IPS DF 6.9 (cell line): ENCODE measurements at regions not wholly inside any gene's neighbourhood (a gene's known extent, or its start where the extent isn't known, plus 50 kb on each side); places are given as distances from the start of the nearest gene placed in this dataset.
"Not testable (repeated sequence)": the region's sequence is repeated elsewhere in the genome, so short reads cannot be mapped to it uniquely, and the experiment has no call there.

Experiments
- DNase-seq: peaks from one replicate; pipeline ENCODE4 v3.0.0-alpha.2; 2013; ENCODE audit warnings: low read depth, low spot score
- H3K27ac ChIP-seq: one replicate; pipeline ENCODE4 v1.5.1; 2013; ENCODE audit warnings: low read length, control low read depth
- H3K27me3 ChIP-seq: 2 replicates; pipeline ENCODE4 v1.6.1; 2013; ENCODE audit warnings: mild to moderate bottlenecking, low read length; ENCODE audit not compliant: control insufficient read depth, insufficient read depth
- H3K36me3 ChIP-seq: 2 replicates; pipeline ENCODE4 v1.6.1; 2013; ENCODE audit warnings: low read length; ENCODE audit not compliant: control insufficient read depth, insufficient read depth
- H3K4me1 ChIP-seq: 2 replicates; pipeline ENCODE4 v1.6.1; 2013; ENCODE audit warnings: low read length; ENCODE audit not compliant: control insufficient read depth, insufficient read depth
- H3K4me3 ChIP-seq: 2 replicates; pipeline ENCODE4 v1.5.1; 2013; ENCODE audit warnings: mild to moderate bottlenecking, low read length
- H3K9me3 ChIP-seq: 2 replicates; pipeline ENCODE4 v1.6.1; 2013; ENCODE audit warnings: low read length, inconsistent platforms; ENCODE audit not compliant: control insufficient read depth, insufficient read depth
- WGBS: extraction: QIAGEN DNeasy Blood & Tissue Kit; methylation state at CpG from one replicate; pipeline ENCODE4 v1.1.7; 2013; ENCODE audit warnings: mixed read lengths, missing lambda C conversion rate; ENCODE audit not compliant: insufficient read length, insufficient coverage; 5-methylcytosine and 5-hydroxymethylcytosine counted together

DNA sequence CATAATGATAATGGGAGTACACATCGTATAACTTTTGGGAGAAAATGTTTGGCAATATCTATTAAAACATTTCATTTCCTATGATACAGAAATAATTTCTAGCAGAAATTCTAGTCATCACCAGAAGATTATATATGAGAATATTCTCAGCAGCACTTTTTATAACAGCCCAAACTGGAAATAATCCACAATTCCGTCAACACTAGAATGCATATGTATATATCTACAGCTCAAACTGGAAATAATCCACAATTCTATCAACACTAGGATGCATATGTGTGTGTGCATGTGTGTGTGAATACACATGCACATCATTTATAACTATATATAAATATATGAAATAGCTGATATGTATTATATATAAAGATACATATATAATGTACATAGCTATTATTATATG is 408.0 kb upstream of the KLHL1 start:
- no peaks in the 10 kb centered on the region for H3K27me3 ChIP-seq
- no peak overlapping the region for H3K4me3 ChIP-seq
- no peak overlapping the region for H3K27ac ChIP-seq
- no peak for DNase-seq
- H3K4me1 ChIP-seq = no peaks in the 10 kb centered on the region
- WGBS = no CpG with 5 or more reads among the region's 2 CpGs
- no peaks in the 10 kb centered on the region for H3K36me3 ChIP-seq
- H3K9me3 ChIP-seq = no peaks in the 10 kb centered on the region

DNA sequence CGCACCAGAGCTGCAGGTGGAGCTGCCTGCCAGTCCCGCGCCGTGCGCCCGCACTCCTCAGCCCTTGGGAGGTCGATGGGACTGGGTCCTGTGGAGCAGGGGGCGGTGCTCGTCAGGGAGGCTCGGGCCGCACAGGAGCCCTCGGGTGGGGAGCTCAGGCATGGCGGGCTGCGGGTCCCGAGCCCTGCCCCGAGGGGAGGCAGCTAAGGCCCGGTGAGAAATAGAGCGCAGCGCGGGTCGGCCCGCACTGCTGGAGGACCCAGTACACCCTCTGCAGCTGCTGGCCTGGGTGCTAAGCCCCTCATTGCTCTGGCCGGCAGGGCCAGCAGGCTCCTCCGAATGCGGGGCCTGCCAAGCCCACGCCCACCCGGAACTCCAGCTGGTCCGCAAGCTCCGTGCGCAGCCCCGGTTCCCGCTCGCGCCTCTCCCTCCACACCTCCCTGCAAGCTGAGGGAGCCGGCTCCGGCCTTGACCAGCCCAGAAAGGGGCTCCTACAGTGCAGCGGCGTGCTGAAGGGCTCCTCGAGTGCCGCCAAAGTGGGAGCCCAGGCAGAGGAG is 403.7 kb upstream of the KLHL1 start:
- H3K27ac ChIP-seq, DNase-seq, H3K4me3 ChIP-seq, H3K36me3 ChIP-seq, H3K9me3 ChIP-seq, H3K27me3 ChIP-seq, H3K4me1 ChIP-seq: not testable (repeated sequence)
- no CpG with 5 or more reads among the region's 40 CpGs for WGBS

DNA sequence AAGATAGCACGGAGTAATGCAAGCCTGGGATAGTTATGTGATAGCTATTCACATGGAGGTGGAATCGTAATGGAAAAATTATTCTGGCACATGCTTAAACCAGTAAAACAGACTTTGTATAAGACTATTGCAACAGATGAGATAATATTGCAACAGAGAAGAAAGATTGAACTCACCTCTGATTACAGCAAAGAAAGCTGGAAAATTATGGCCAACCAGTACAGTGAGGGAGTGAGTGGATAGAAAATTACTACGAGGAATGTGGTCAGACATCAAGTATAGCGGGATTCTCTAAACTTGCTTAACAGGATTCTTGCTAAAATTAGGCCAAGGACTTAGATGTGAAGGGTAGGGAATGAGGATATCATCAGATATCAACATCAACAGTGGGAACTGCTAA is 397.6 kb upstream of the KLHL1 start:
- H3K4me1 ChIP-seq = no peaks in the 10 kb centered on the region
- no peak for DNase-seq
- no CpG with 5 or more reads among the region's 4 CpGs for WGBS
- no peak overlapping the region for H3K27ac ChIP-seq
- no peak overlapping the region for H3K4me3 ChIP-seq
- no peaks in the 10 kb centered on the region for H3K36me3 ChIP-seq
- no peaks in the 10 kb centered on the region for H3K9me3 ChIP-seq
- H3K27me3 ChIP-seq = no peaks in the 10 kb centered on the region

DNA sequence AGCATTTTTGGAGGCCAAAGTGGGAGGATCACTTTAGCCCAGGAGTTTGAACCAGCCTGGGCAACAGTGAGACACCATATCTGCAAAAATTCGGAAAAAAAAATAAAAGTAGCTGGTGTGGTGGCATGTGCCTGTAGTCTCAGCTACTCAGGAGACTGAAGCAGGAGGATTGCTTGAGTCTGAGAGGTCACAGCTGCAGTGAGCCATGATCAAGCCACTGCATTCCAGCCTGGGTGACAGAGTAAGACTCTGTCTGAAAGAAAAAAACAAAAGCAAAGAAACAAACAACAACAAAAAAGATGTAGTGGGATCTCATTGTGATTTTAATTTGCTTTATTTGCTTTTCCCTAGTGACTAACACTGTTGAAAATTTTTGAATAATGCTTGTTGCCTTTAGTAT is 394.7 kb upstream of the KLHL1 start:
- H3K27ac ChIP-seq = no peak overlapping the region
- no peaks in the 10 kb centered on the region for H3K4me1 ChIP-seq
- H3K36me3 ChIP-seq = no peaks in the 10 kb centered on the region
- H3K9me3 ChIP-seq = no peaks in the 10 kb centered on the region
- H3K27me3 ChIP-seq = no peaks in the 10 kb centered on the region
- DNase-seq = no peak
- no peak overlapping the region for H3K4me3 ChIP-seq
- WGBS = no CpG with 5 or more reads among the region's 1 CpG

DNA sequence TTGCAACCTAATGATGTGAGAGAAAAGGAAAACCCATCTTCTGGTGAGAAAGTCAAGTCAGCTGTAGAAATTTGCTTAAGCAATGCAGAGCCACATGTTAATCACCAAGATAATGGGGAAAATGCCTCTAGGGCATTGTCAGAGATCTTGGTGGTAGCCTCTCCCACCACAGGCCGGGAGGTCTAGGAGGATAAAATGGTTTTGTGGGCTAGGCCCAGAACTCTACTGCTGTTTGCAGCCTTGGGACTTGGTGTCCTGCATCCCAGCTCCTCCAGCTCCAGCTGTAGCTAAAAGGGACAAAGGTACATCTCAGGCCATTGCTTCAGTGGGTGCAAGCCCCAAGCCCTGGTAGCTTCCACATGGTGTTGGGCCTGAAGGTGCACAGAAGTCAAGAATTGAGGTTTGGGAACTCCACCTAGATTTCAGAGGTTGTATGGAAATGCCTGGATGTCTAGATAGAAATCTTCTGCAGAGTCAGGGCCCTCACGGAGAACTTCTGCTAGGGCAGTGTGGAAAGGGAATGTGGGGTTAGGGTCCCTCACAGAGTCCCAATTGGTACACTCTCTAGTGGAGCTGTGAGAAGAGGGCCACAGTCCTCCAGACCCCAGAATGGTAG is 382.2 kb upstream of the KLHL1 start:
- no peak overlapping the region for H3K4me3 ChIP-seq
- DNase-seq = no peak

DNA sequence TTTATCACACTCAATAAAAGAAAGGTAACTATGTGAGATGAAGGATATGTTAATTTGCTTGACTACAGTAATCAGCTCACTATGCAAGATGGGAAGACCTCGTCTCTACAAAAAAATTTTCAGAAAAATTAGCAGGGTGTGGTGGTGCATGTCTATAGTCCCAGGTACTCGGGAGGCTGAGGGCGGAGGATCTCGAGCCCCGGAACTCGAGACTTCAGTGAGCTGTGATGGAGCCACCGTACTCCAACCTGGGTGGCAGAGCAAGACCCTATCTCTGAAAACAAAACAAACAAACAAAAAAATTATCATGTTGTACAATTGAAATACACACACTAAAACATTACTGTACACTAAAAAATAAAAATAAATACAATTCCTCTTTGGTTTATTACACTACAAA is 376.7 kb upstream of the KLHL1 start:
- Histone ChIP-seq H3K9me3 (no peaks in the 10 kb centered on the region), H3K27me3 (no peaks in the 10 kb centered on the region), H3K36me3 (no peaks in the 10 kb centered on the region), H3K27ac (no peak overlapping the region), H3K4me1 (no peaks in the 10 kb centered on the region), H3K4me3 (no peak overlapping the region)
- no peak for DNase-seq
- WGBS = no CpG with 5 or more reads among the region's 7 CpGs

More for the DNA sequence above, 382.2 kb upstream of the KLHL1 start:
- Histone ChIP-seq H3K27me3 (no peaks in the 10 kb centered on the region), H3K9me3 (peaks cover 1% of the 10 kb centered on the region; the same call in 1 of the 2 replicates), H3K27ac (no peak overlapping the region), H3K36me3 (no peaks in the 10 kb centered on the region), H3K4me1 (no peaks in the 10 kb centered on the region)
- no CpG with 5 or more reads among the region's 2 CpGs for WGBS

DNA sequence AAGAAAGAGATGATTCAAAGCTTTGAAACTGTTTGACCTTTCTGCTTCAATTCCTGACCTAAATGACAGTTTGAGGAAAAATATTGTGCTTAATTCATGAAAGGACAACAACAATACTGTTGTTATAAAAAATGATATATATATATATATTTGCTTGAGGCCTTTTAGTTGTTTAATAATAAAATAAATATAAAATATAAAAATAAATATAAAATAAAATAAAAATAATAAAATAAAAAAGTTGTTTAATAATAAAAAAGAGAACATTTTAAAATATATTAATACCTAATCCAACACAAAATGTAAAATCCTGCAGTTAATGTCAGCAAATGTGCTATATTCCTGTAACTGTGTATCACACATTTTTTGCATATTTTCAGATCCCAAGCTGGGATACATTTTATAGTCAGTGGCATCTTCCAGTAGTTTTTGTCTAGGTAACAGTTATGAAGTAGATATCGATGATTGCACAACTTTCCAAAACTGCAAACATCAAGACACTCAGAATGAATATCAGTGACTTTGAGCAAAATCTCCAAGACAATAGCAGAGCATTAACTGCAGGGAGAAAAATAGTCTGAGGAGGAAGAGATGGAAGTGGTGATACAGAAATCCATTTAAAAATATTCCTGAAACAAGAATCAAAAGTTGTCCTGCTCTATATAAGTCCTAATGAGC is 375.5 kb upstream of the KLHL1 start:
- Histone ChIP-seq H3K36me3 (no peaks in the 10 kb centered on the region), H3K4me1 (no peaks in the 10 kb centered on the region), H3K27me3 (no peaks in the 10 kb centered on the region), H3K27ac (no peak overlapping the region), H3K4me3 (no peak overlapping the region), H3K9me3 (no peaks in the 10 kb centered on the region)
- no CpG with 5 or more reads among the region's 1 CpG for WGBS
- DNase-seq = no peak

DNA sequence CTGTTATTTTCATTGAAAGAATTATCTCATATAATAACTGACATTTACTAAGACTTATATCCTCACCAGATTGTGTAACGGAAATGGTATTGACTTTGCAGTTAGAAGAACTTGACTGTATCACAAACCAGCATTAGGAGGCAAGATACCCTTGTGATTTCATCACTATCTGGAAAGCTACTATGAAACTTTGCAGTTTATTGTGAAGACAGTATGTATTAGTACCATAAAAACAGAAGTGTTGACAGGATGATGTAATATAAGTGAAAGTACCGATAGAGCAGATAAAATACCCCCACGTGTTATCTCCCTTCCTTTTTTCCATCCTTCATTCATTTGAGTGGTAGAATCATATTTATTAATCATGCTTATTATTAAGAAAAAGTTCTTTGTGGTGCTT is 365.7 kb upstream of the KLHL1 start:
- no peaks in the 10 kb centered on the region for H3K9me3 ChIP-seq
- no peak for DNase-seq
- no CpG with 5 or more reads among the region's 3 CpGs for WGBS
- no peak overlapping the region for H3K4me3 ChIP-seq
- H3K27ac ChIP-seq = no peak overlapping the region
- H3K4me1 ChIP-seq = no peaks in the 10 kb centered on the region
- H3K36me3 ChIP-seq = no peaks in the 10 kb centered on the region
- no peaks in the 10 kb centered on the region for H3K27me3 ChIP-seq

DNA sequence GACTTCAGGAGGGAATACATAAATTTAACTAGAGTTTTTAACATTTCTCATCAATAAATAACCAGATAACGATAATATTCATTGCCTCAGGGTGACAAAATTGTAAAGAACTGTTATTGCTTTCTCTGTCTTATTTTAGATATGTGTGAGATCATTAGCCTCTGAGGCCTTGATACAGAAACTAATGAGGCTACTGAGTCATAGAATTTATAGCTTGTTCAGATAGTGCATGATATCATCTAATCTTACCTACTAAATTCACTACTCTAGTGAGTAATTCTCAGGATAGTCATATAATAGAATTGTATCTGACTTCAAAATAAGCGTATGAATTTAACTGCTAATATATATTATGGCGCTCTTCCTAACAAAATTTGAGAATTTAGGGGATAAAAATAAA is 360.8 kb upstream of the KLHL1 start:
- Histone ChIP-seq H3K4me3 (no peak overlapping the region), H3K9me3 (no peaks in the 10 kb centered on the region), H3K4me1 (no peaks in the 10 kb centered on the region), H3K36me3 (no peaks in the 10 kb centered on the region), H3K27ac (no peak overlapping the region), H3K27me3 (no peaks in the 10 kb centered on the region)
- DNase-seq = no peak
- no CpG with 5 or more reads among the region's 3 CpGs for WGBS

DNA sequence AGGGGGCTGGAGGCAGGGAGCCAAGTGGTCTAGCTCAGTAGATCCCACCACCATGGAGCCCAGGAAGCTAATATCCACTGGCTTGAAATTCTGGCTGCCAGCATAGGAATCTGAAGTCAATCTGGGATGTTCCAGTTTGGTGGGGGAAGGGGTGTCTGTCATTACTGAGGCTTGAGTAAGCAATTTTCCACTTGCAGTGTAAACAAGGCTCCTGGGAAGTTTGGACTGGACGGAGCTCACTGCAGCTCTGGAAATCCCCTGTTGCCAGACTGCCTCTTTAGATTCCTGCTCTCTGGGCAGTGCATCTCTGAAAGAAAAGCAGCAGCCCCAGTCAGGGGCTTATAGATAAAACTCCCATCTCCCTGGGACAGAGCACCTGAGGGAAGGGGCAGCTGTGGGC is 349.2 kb upstream of the KLHL1 start:
- H3K9me3 ChIP-seq = no peaks in the 10 kb centered on the region
- no peaks in the 10 kb centered on the region for H3K36me3 ChIP-seq
- no peak overlapping the region for H3K27ac ChIP-seq
- H3K27me3 ChIP-seq = no peaks in the 10 kb centered on the region
- no peak overlapping the region for H3K4me3 ChIP-seq
- DNase-seq = no peak
- no peaks in the 10 kb centered on the region for H3K4me1 ChIP-seq
- WGBS = no CpG with 5 or more reads among the region's 1 CpG

DNA sequence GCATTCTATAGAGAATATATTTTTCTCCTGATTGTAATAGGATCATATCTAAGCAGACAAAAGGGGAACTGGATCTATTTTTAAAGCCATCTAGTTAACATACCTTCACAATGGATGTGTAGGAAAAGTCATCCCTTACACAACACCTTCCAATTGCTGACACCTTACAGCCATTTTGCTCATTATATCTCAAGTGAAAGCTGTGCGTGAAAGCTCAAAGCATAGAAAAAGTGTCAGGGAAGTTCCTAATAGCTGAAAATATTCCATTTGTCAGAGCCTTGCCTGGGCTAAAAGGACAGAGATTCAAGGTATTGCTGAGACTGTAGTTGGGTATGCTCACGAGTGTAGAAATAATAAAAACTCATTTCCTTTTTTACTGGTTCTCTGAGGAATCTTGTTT is 340.6 kb upstream of the KLHL1 start:
- Histone ChIP-seq H3K27me3 (no peaks in the 10 kb centered on the region), H3K4me3 (no peak overlapping the region), H3K9me3 (no peaks in the 10 kb centered on the region), H3K36me3 (no peaks in the 10 kb centered on the region), H3K4me1 (no peaks in the 10 kb centered on the region), H3K27ac (no peak overlapping the region)
- WGBS = no CpG with 5 or more reads among the region's 2 CpGs
- DNase-seq = no peak
